ENCODE measurements at regions not wholly inside any gene's neighbourhood (a gene's known extent, or its start where the extent isn't known, plus 50 kb on each side); places are given as distances from the start of the nearest gene placed in this dataset.

GRCh38 chr1:108072776-108073175 is 107.8 kb upstream of the VAV3 start:
- TF ChIP-seq CTCF (IDR thresholded peaks at IDR 0.05; ENCODE audit: low read depth, low read length), result no peak
- DNase-seq, result no peak
- Histone ChIP-seq H3K4me1 (no peaks in the 10 kb centered on the region), H3K27me3 (no peaks in the 10 kb centered on the region), H3K4me3 (ENCODE audit: low read depth, low read length) (no peak overlapping the region), H3K9me3 (no peaks in the 10 kb centered on the region), H3K36me3 (no peaks in the 10 kb centered on the region)

- TF ChIP-seq CTCF (IDR thresholded peaks at IDR 0.05; ENCODE audit: low read depth, low read length), result no peak
- Histone ChIP-seq H3K4me1 (no peaks in the 10 kb centered on the region), H3K36me3 (no peaks in the 10 kb centered on the region), H3K27me3 (no peaks in the 10 kb centered on the region), H3K4me3 (ENCODE audit: low read depth, low read length) (no peak overlapping the region), H3K9me3 (no peaks in the 10 kb centered on the region)
- no peak for DNase-seq
These were observed 107.2 kb upstream of the VAV3 start for GRCh38 chr1:108072212-108072611.

GRCh38 chr1:108071601-108072000 is 106.6 kb upstream of the VAV3 start:
- no peak for TF ChIP-seq CTCF (IDR thresholded peaks at IDR 0.05; ENCODE audit: low read depth, low read length)
- Histone ChIP-seq H3K4me3 (ENCODE audit: low read depth, low read length) (no peak overlapping the region), H3K27me3 (no peaks in the 10 kb centered on the region), H3K9me3 (no peaks in the 10 kb centered on the region), H3K36me3 (no peaks in the 10 kb centered on the region), H3K4me1 (no peaks in the 10 kb centered on the region)
- DNase-seq, result no peak

GRCh38 chr1:108070662-108071061 is 105.7 kb upstream of the VAV3 start:
- H3K4me1 ChIP-seq, result no peaks in the 10 kb centered on the region
- TF ChIP-seq CTCF (IDR thresholded peaks at IDR 0.05; ENCODE audit: low read depth, low read length), result no peak
- no peaks in the 10 kb centered on the region for H3K27me3 ChIP-seq
- no peak for DNase-seq
- no peaks in the 10 kb centered on the region for H3K36me3 ChIP-seq
- H3K4me3 ChIP-seq (ENCODE audit: low read depth, low read length), result no peak overlapping the region
- no peaks in the 10 kb centered on the region for H3K9me3 ChIP-seq

- Histone ChIP-seq H3K9me3 (no peaks in the 10 kb centered on the region), H3K36me3 (no peaks in the 10 kb centered on the region), H3K4me3 (ENCODE audit: low read depth, low read length) (no peak overlapping the region), H3K4me1 (no peaks in the 10 kb centered on the region), H3K27me3 (no peaks in the 10 kb centered on the region)
- no peak for TF ChIP-seq CTCF (IDR thresholded peaks at IDR 0.05; ENCODE audit: low read depth, low read length)
- DNase-seq, result no peak
These were observed 103.0 kb upstream of the VAV3 start for GRCh38 chr1:108067884-108068540.

- DNase-seq, result no peak
- H3K27me3 ChIP-seq, result no peaks in the 10 kb centered on the region
- H3K9me3 ChIP-seq, result no peaks in the 10 kb centered on the region
- no peak overlapping the region for H3K4me3 ChIP-seq (ENCODE audit: low read depth, low read length)
- H3K36me3 ChIP-seq, result no peaks in the 10 kb centered on the region
- no peaks in the 10 kb centered on the region for H3K4me1 ChIP-seq
- no peak for TF ChIP-seq CTCF (IDR thresholded peaks at IDR 0.05; ENCODE audit: low read depth, low read length)
These were observed 101.8 kb upstream of the VAV3 start for GRCh38 chr1:108066808-108067207.
